Vagina (tissue), 2 donors: ENCODE measurements at regions not wholly inside any gene's neighbourhood (a gene's known extent, or its start where the extent isn't known, plus 50 kb on each side); places are given as distances from the start of the nearest gene placed in this dataset.

Experiments used
- DNase-seq, 2 donors: peaks; one replicate each; pipeline ENCODE4 v3.0.0-alpha.2; 2017; ENCODE audit errors: extremely low spot score in 2 of 2
- H3K27ac ChIP-seq: fragments of 200-600 bp; sonication (generic); one replicate; pipeline ENCODE4 v1.5.1; 2019
- H3K27me3 ChIP-seq: fragments of 200-600 bp; sonication (generic); one replicate; pipeline ENCODE4 v1.5.1; 2019
- H3K36me3 ChIP-seq, 2 donors: fragments of 200-600 bp; sonication (generic); one replicate each; pipeline ENCODE4 v1.5.1; 2017 to 2019
- H3K4me1 ChIP-seq: fragments of 200-600 bp; sonication (generic); one replicate; pipeline ENCODE4 v1.5.1; 2019
- H3K4me3 ChIP-seq, 2 donors: fragments of 200-600 bp; sonication (generic); 1 replicate in 1 of 2; 2 replicates in 1 of 2; pipeline ENCODE4 v1.5.1; 2016 to 2019
- H3K9me3 ChIP-seq: fragments of 200-600 bp; sonication (generic); one replicate; pipeline ENCODE4 v1.5.1; 2019
- CTCF ChIP-seq, 3 experiments: fragments of 450-650 bp in 2 of 3; fragments of 200-600 bp in 1 of 3; sonication (generic) in 1 of 3; IDR thresholded peaks; one replicate each; pipeline ENCODE4 v1.5.1; 2017 to 2019; ENCODE audit warnings: antibody characterized with exemption in 3 of 3, mild to moderate bottlenecking in 2 of 3, moderate library complexity in 2 of 3
- POLR2A ChIP-seq, 2 donors: fragments of 450-650 bp; IDR thresholded peaks; one replicate each; pipeline ENCODE4 v1.6.1; 2017; ENCODE audit warnings: antibody characterized with exemption in 2 of 2, mild to moderate bottlenecking in 2 of 2, moderate library complexity in 2 of 2
- POLR2AphosphoS5 ChIP-seq, 2 donors: sonication (generic); formaldehyde crosslinking; IDR thresholded peaks; one replicate each; pipeline ENCODE4 v1.9.0; 2017; ENCODE audit warnings: antibody characterized with exemption in 2 of 2, mild to moderate bottlenecking in 2 of 2, low read depth in 1 of 2; ENCODE audit not compliant: insufficient read depth in 1 of 2
- intact Hi-C: fragments of 100-400 bp; cut with DNase I; formaldehyde crosslinking; loops from one replicate; pipeline ENCODE4 v1.15.1; 2023

DNA sequence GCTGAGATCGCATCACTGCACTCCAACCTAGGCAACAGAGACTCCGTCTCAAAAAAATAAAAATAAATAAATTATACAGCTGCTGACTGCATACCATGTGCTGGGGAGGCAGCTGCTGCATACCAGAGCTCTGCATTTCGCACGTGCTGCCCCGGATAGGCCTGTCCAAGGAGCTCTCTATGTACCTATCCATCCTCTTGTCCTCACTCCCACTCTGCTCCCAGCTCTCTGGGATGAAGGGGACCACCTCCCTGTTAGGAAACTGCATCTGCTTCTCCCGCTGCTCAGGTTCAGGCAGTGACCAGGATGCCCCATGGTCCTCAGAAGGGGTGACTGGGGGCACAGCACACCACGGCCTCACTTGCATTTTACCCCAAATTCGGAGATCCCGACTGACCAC is 302.3 kb downstream of the BRD1 start:
- Histone ChIP-seq H3K9me3 (no peaks in the 10 kb centered on the region), H3K4me1 (no peaks in the 10 kb centered on the region), H3K27me3 (no peaks in the 10 kb centered on the region), H3K4me3 (no peak overlapping the region), H3K27ac (no peak overlapping the region), H3K36me3 (no peaks in the 10 kb centered on the region)
- intact Hi-C loops, result no loop called here
- no peak for TF ChIP-seq CTCF (IDR thresholded peaks at IDR 0.05)
- no peak for TF ChIP-seq POLR2A (IDR thresholded peaks at IDR 0.05)
- TF ChIP-seq POLR2AphosphoS5 (IDR thresholded peaks at IDR 0.05; ENCODE audit: insufficient read depth in 1 of 2, low read depth in 1 of 2), result no peak
- no peak for DNase-seq

GRCh38 chr22:49524362-49524761 is 303.3 kb downstream of the BRD1 start:
- Histone ChIP-seq H3K4me1 (no peaks in the 10 kb centered on the region), H3K27ac (no peak overlapping the region), H3K27me3 (no peaks in the 10 kb centered on the region), H3K36me3 (no peaks in the 10 kb centered on the region), H3K4me3 (no peak overlapping the region), H3K9me3 (no peaks in the 10 kb centered on the region)
- intact Hi-C loops, result no loop called here
- TF ChIP-seq POLR2A (IDR thresholded peaks at IDR 0.05) (no peak), CTCF (IDR thresholded peaks at IDR 0.05) (no peak), POLR2AphosphoS5 (IDR thresholded peaks at IDR 0.05; ENCODE audit: insufficient read depth in 1 of 2, low read depth in 1 of 2) (no peak)
- no peak for DNase-seq

GRCh38 chr22:49523374-49524008 is 304.2 kb downstream of the BRD1 start:
- no peak overlapping the region for H3K4me3 ChIP-seq
- no peaks in the 10 kb centered on the region for H3K9me3 ChIP-seq
- no peaks in the 10 kb centered on the region for H3K27me3 ChIP-seq
- TF ChIP-seq POLR2AphosphoS5 (IDR thresholded peaks at IDR 0.05; ENCODE audit: insufficient read depth in 1 of 2, low read depth in 1 of 2) (no peak), POLR2A (IDR thresholded peaks at IDR 0.05) (no peak), CTCF (IDR thresholded peaks at IDR 0.05) (no peak)
- no peaks in the 10 kb centered on the region for H3K4me1 ChIP-seq
- H3K36me3 ChIP-seq, result no peaks in the 10 kb centered on the region
- intact Hi-C loops, result no loop called here
- no peak for DNase-seq
- no peak overlapping the region for H3K27ac ChIP-seq

- intact Hi-C loops, result no loop called here
- DNase-seq, result no peak
- Histone ChIP-seq H3K4me1 (no peaks in the 10 kb centered on the region), H3K36me3 (no peaks in the 10 kb centered on the region), H3K27me3 (no peaks in the 10 kb centered on the region), H3K9me3 (no peaks in the 10 kb centered on the region), H3K27ac (no peak overlapping the region), H3K4me3 (no peak overlapping the region)
- TF ChIP-seq POLR2AphosphoS5 (IDR thresholded peaks at IDR 0.05; ENCODE audit: insufficient read depth in 1 of 2, low read depth in 1 of 2) (no peak), POLR2A (IDR thresholded peaks at IDR 0.05) (no peak), CTCF (IDR thresholded peaks at IDR 0.05) (no peak)
Observed at GRCh38 chr22:49522582-49523373, 304.9 kb downstream of the BRD1 start.

GRCh38 chr22:49521787-49522224 is 305.9 kb downstream of the BRD1 start:
- no peaks in the 10 kb centered on the region for H3K27me3 ChIP-seq
- H3K4me1 ChIP-seq, result no peaks in the 10 kb centered on the region
- H3K36me3 ChIP-seq, result no peaks in the 10 kb centered on the region
- no peak for TF ChIP-seq POLR2AphosphoS5 (IDR thresholded peaks at IDR 0.05; ENCODE audit: insufficient read depth in 1 of 2, low read depth in 1 of 2)
- TF ChIP-seq POLR2A (IDR thresholded peaks at IDR 0.05), result no peak
- TF ChIP-seq CTCF (IDR thresholded peaks at IDR 0.05), result no peak
- DNase-seq, result no peak
- no peaks in the 10 kb centered on the region for H3K9me3 ChIP-seq
- no peak overlapping the region for H3K4me3 ChIP-seq
- intact Hi-C loops, result no loop called here
- H3K27ac ChIP-seq, result no peak overlapping the region
